ENCODE measurements at regions not wholly inside any gene's neighbourhood (a gene's known extent, or its start where the extent isn't known, plus 50 kb on each side); places are given as distances from the start of the nearest gene placed in this dataset.

DNA sequence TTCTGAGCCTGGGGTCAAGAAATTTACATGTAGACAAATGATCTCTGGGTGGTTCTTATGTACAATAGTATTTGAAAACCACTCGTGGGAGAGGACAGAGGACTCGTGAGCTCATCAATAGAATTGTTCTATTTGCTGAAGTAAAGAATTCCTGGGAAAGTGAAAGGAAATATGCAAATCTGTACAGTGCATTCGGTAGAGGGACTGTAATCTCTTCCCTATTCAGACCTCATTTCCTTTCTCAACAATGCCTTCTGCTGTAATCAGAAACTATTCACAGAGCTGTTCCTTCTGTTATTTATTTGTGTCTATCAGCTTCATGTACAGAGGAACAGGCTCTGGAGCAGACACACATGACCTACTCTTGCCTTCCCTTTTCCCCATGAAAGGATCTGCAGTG lies 709.4 kb upstream of the KIRREL3 start:
- Mint-ChIP-seq H3K36me3 (no peaks in the 10 kb centered on the region), H3K4me3 (no peak overlapping the region), H3K27ac (no peak overlapping the region), H3K27me3 (no peaks in the 10 kb centered on the region), H3K4me1 (no peaks in the 10 kb centered on the region), H3K9me3 (ENCODE audit: low read depth) (peaks cover 3% of the 10 kb centered on the region)
- DNase-seq (no peak), ATAC-seq (no peak)
- CTCF ChIA-PET: no interaction called here

- H3K27ac Mint-ChIP-seq: no peak overlapping the region
- H3K4me1 Mint-ChIP-seq: no peaks in the 10 kb centered on the region
- ATAC-seq (no peak), DNase-seq (no peak)
- CTCF ChIA-PET: no interaction called here
- no peaks in the 10 kb centered on the region for H3K36me3 Mint-ChIP-seq
- no peaks in the 10 kb centered on the region for H3K9me3 Mint-ChIP-seq (ENCODE audit: low read depth)
- no peaks in the 10 kb centered on the region for H3K27me3 Mint-ChIP-seq
- H3K4me3 Mint-ChIP-seq: no peak overlapping the region
Measured at GRCh38 chr11:127693686-127694085, 693.1 kb upstream of the KIRREL3 start.

GRCh38 chr11:127683321-127683720 lies 682.8 kb upstream of the KIRREL3 start:
- Mint-ChIP-seq H3K36me3 (no peaks in the 10 kb centered on the region), H3K9me3 (ENCODE audit: low read depth) (no peaks in the 10 kb centered on the region), H3K4me3 (no peak overlapping the region), H3K27ac (no peak overlapping the region), H3K4me1 (no peaks in the 10 kb centered on the region), H3K27me3 (no peaks in the 10 kb centered on the region)
- ATAC-seq: no peak
- DNase-seq: no peak
- CTCF ChIA-PET: no interaction called here

- Mint-ChIP-seq H3K27me3 (no peaks in the 10 kb centered on the region), H3K27ac (no peak overlapping the region), H3K4me1 (no peaks in the 10 kb centered on the region), H3K4me3 (no peak overlapping the region), H3K36me3 (no peaks in the 10 kb centered on the region), H3K9me3 (ENCODE audit: low read depth) (no peaks in the 10 kb centered on the region)
- ATAC-seq (no peak), DNase-seq (no peak)
- CTCF ChIA-PET: no interaction called here
Measured at GRCh38 chr11:127679816-127680545, 679.4 kb upstream of the KIRREL3 start.

GRCh38 chr11:127678631-127679030 lies 678.1 kb upstream of the KIRREL3 start:
- Mint-ChIP-seq H3K27me3 (no peaks in the 10 kb centered on the region), H3K27ac (no peak overlapping the region), H3K4me1 (no peaks in the 10 kb centered on the region), H3K9me3 (ENCODE audit: low read depth) (no peaks in the 10 kb centered on the region), H3K4me3 (no peak overlapping the region), H3K36me3 (no peaks in the 10 kb centered on the region)
- no peak for DNase-seq
- CTCF ChIA-PET: no interaction called here
- no peak for ATAC-seq

DNA sequence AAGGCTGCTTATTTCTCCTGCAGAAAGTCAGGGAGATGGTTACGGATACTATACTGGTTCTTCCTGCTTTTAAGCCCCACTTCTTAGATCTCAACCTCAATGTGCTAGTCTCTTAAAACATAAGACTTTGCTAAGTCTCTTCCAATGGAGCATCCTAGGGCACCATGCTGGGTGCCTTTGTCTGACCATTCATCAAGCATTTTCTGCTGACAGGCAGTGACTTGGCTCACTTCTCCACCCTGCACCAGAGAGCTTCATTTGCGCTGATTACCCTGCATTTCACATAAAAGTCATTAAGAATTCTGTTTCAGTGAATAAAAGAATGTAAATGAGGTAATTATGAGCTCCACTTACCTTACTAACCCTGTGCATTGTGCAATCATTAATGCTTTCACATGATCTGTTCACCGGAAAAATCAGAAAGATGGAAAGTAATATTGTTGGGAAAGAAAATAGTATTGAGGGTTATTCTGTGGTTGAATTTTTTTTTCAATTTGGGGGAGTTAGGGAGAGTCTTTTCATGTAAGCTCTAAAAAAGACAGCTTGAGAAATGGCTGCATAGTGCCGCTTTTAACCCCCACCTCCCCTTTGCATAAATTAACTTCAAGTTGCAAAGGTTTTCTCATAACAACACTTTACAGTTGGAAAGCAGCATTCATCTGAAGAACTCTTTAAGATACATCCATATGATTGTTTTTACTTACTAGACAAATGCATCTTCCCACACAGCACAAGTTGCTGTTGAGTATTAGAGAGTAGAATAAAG lies 677.3 kb upstream of the KIRREL3 start:
- Mint-ChIP-seq H3K36me3 (no peaks in the 10 kb centered on the region), H3K9me3 (ENCODE audit: low read depth) (no peaks in the 10 kb centered on the region), H3K27ac (no peak overlapping the region), H3K4me3 (no peak overlapping the region), H3K27me3 (no peaks in the 10 kb centered on the region), H3K4me1 (no peaks in the 10 kb centered on the region)
- ATAC-seq (no peak), DNase-seq (no peak)
- CTCF ChIA-PET: no interaction called here

DNA sequence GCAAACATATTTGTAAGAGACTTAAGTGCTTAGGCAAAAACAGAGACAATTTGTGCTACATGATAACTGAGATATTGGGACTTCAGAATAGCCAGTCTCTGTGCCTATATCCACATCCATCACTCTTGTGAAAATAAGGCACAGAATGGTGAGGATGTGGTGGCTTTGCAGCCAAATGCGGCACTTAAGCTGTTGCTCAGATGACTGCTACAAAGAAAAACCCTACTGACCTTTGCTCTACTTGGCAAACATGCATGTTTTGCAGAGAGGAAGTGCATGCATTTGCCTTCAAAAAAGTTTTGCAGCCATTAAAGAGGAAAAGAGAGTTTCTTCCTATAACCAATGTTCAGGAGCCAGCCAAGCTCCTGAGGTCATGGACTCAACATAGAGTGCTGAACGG lies 675.0 kb upstream of the KIRREL3 start:
- H3K27me3 Mint-ChIP-seq: no peaks in the 10 kb centered on the region
- H3K4me1 Mint-ChIP-seq: no peaks in the 10 kb centered on the region
- no peaks in the 10 kb centered on the region for H3K9me3 Mint-ChIP-seq (ENCODE audit: low read depth)
- CTCF ChIA-PET: no interaction called here
- ATAC-seq: no peak
- DNase-seq: no peak
- H3K4me3 Mint-ChIP-seq: no peak overlapping the region
- no peak overlapping the region for H3K27ac Mint-ChIP-seq
- H3K36me3 Mint-ChIP-seq: no peaks in the 10 kb centered on the region

GRCh38 chr11:127674754-127675153 lies 674.2 kb upstream of the KIRREL3 start:
- no peak for ATAC-seq
- no peak overlapping the region for H3K4me3 Mint-ChIP-seq
- CTCF ChIA-PET: no interaction called here
- no peaks in the 10 kb centered on the region for H3K4me1 Mint-ChIP-seq
- H3K27ac Mint-ChIP-seq: no peak overlapping the region
- no peak for DNase-seq
- no peaks in the 10 kb centered on the region for H3K36me3 Mint-ChIP-seq
- H3K27me3 Mint-ChIP-seq: no peaks in the 10 kb centered on the region
- H3K9me3 Mint-ChIP-seq (ENCODE audit: low read depth): no peaks in the 10 kb centered on the region

- H3K4me1 Mint-ChIP-seq: no peaks in the 10 kb centered on the region
- H3K4me3 Mint-ChIP-seq: no peak overlapping the region
- ATAC-seq: no peak
Measured at GRCh38 chr11:127670374-127671119, 670.0 kb upstream of the KIRREL3 start.

GRCh38 chr11:127656116-127656836 lies 655.7 kb upstream of the KIRREL3 start:
- Mint-ChIP-seq H3K27ac (no peak overlapping the region), H3K4me3 (no peak overlapping the region), H3K9me3 (ENCODE audit: low read depth) (peaks cover 2% of the 10 kb centered on the region), H3K4me1 (no peaks in the 10 kb centered on the region), H3K36me3 (no peaks in the 10 kb centered on the region), H3K27me3 (no peaks in the 10 kb centered on the region)
- ATAC-seq: no peak
- CTCF ChIA-PET: no interaction called here
- DNase-seq: no peak

More at GRCh38 chr11:127670374-127671119, 670.0 kb upstream of the KIRREL3 start:
- H3K9me3 Mint-ChIP-seq (ENCODE audit: low read depth): peaks cover 3% of the 10 kb centered on the region
- no peak overlapping the region for H3K27ac Mint-ChIP-seq
- no peak for DNase-seq
- H3K36me3 Mint-ChIP-seq: no peaks in the 10 kb centered on the region
- CTCF ChIA-PET: no interaction called here
- H3K27me3 Mint-ChIP-seq: no peaks in the 10 kb centered on the region

GRCh38 chr11:127653076-127653475 lies 652.5 kb upstream of the KIRREL3 start:
- no peak for ATAC-seq
- Mint-ChIP-seq H3K9me3 (ENCODE audit: low read depth) (peaks cover 4% of the 10 kb centered on the region), H3K36me3 (no peaks in the 10 kb centered on the region), H3K4me3 (no peak overlapping the region), H3K4me1 (no peaks in the 10 kb centered on the region), H3K27ac (no peak overlapping the region), H3K27me3 (no peaks in the 10 kb centered on the region)
- no peak for DNase-seq
- CTCF ChIA-PET: interaction anchor here (1.1 kb wide), 1 partner anchor 14 kb away, joined by 3 read pairs; no protein-coding TSS in a partner anchor

DNA sequence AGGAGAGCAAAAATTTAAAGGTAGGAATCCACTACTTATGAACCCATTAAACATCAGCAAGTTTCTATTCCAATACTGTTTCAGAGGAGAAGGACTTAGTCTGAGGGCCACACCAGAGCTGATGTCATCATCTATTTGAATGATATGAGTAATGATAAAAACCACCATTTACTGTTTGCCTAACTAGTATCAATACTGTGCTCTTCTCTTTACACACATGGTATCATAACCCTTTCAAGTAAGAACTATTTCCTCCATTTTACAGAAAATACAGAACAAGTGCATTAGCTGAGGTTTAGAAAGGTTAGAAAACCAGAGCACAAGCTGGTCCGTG lies 651.3 kb upstream of the KIRREL3 start:
- H3K27me3 Mint-ChIP-seq: no peaks in the 10 kb centered on the region
- CTCF ChIA-PET: no interaction called here
- no peak overlapping the region for H3K27ac Mint-ChIP-seq
- H3K4me3 Mint-ChIP-seq: no peak overlapping the region
- no peaks in the 10 kb centered on the region for H3K4me1 Mint-ChIP-seq
- ATAC-seq (no peak), DNase-seq (no peak)
- peaks cover 4% of the 10 kb centered on the region for H3K9me3 Mint-ChIP-seq (ENCODE audit: low read depth)
- no peaks in the 10 kb centered on the region for H3K36me3 Mint-ChIP-seq

- ATAC-seq (no peak), DNase-seq (no peak)
- Mint-ChIP-seq H3K4me1 (no peaks in the 10 kb centered on the region), H3K27ac (no peak overlapping the region), H3K36me3 (no peaks in the 10 kb centered on the region), H3K4me3 (no peak overlapping the region), H3K27me3 (no peaks in the 10 kb centered on the region), H3K9me3 (ENCODE audit: low read depth) (peaks cover 4% of the 10 kb centered on the region)
- CTCF ChIA-PET: no interaction called here
Measured at GRCh38 chr11:127651175-127651887, 650.8 kb upstream of the KIRREL3 start.
